ENCODE measurements at regions not wholly inside any gene's neighbourhood (a gene's known extent, or its start where the extent isn't known, plus 50 kb on each side); places are given as distances from the start of the nearest gene placed in this dataset.

GRCh38 chr12:34377243-34378035, 355.1 kb downstream of the ALG10 start:
- no peak for TF ChIP-seq CTCF (IDR thresholded peaks at IDR 0.05)
- intact Hi-C loops (cut with DNase I; ENCODE audit: low total_unique reads) = no loop called here
- H3K9me3 ChIP-seq = peaks cover 0 to 98% (median 43%) of the 10 kb centered on the region in 3 donors
- no peaks in the 10 kb centered on the region for H3K4me1 ChIP-seq
- no peak for DNase-seq
- H3K27ac ChIP-seq = no peak overlapping the region
- H3K27me3 ChIP-seq = no peaks in the 10 kb centered on the region
- H3K4me3 ChIP-seq = no peak overlapping the region
- H3K36me3 ChIP-seq = no peaks in the 10 kb centered on the region

DNA sequence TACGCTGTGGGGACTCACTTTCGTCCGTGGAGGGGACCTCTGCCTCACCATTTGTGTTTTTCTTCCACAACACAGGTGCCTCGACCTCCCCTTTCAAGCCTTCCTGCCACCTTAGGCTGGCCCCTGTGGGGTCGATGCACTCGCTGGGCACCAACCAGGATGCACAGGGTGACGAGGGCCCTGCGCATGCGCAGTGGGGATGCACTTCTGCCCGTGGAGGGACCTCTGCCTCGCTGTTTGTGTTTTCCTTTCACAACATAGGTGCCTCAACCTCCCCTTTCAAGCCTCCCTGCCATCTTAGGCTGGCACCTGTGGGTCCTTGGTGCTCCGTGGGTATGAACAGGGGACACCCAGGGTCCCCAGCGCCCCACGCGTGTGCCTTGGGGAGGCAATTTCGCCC, 356.8 kb downstream of the ALG10 start:
- Histone ChIP-seq H3K36me3 (no peaks in the 10 kb centered on the region), H3K9me3 (peaks cover 0 to 98% (median 41%) of the 10 kb centered on the region in 3 donors), H3K27ac (no peak overlapping the region), H3K4me3 (no peak overlapping the region), H3K4me1 (no peaks in the 10 kb centered on the region), H3K27me3 (peaks cover 0 to 3% of the 10 kb centered on the region in 2 donors)
- intact Hi-C loops (cut with DNase I; ENCODE audit: low total_unique reads) = no loop called here
- no peak for TF ChIP-seq CTCF (IDR thresholded peaks at IDR 0.05)
- DNase-seq = no peak

- no peak overlapping the region for H3K27ac ChIP-seq
- no peak for DNase-seq
- intact Hi-C loops (cut with DNase I; ENCODE audit: low total_unique reads) = no loop called here
- H3K4me3 ChIP-seq = no peak overlapping the region
- H3K9me3 ChIP-seq = peaks cover 0 to 81% (median 30%) of the 10 kb centered on the region in 3 donors
- H3K4me1 ChIP-seq = no peaks in the 10 kb centered on the region
- no peak for TF ChIP-seq CTCF (IDR thresholded peaks at IDR 0.05)
- H3K36me3 ChIP-seq = no peaks in the 10 kb centered on the region
- H3K27me3 ChIP-seq = peaks cover 0 to 6% of the 10 kb centered on the region in 2 donors
Observed at GRCh38 chr12:34384693-34385092, 362.4 kb downstream of the ALG10 start.

GRCh38 chr12:34386016-34386415, 363.7 kb downstream of the ALG10 start:
- Histone ChIP-seq H3K27ac (no peak overlapping the region), H3K27me3 (peaks cover 0 to 6% of the 10 kb centered on the region in 2 donors), H3K4me3 (no peak overlapping the region), H3K36me3 (no peaks in the 10 kb centered on the region), H3K9me3 (peaks cover 0 to 81% (median 18%) of the 10 kb centered on the region in 3 donors), H3K4me1 (no peaks in the 10 kb centered on the region)
- intact Hi-C loops (cut with DNase I; ENCODE audit: low total_unique reads) = no loop called here
- TF ChIP-seq CTCF (IDR thresholded peaks at IDR 0.05) = no peak
- DNase-seq = no peak

- no peaks in the 10 kb centered on the region for H3K4me1 ChIP-seq
Observed at GRCh38 chr12:34386621-34387255, 364.4 kb downstream of the ALG10 start.

More at GRCh38 chr12:34386621-34387255, 364.4 kb downstream of the ALG10 start:
- no peak for DNase-seq
- no peak overlapping the region for H3K27ac ChIP-seq
- peaks cover 0 to 6% of the 10 kb centered on the region in 2 donors for H3K27me3 ChIP-seq
- no peak for TF ChIP-seq CTCF (IDR thresholded peaks at IDR 0.05)
- H3K4me3 ChIP-seq = no peak overlapping the region
- H3K36me3 ChIP-seq = no peaks in the 10 kb centered on the region
- H3K9me3 ChIP-seq = peaks cover 0 to 81% (median 14%) of the 10 kb centered on the region in 3 donors
- intact Hi-C loops (cut with DNase I; ENCODE audit: low total_unique reads) = no loop called here

All from tibial artery (tissue), 4 donors.